Esophagus squamous epithelium (tissue), 4 donors: ENCODE measurements at regions not wholly inside any gene's neighbourhood (a gene's known extent, or its start where the extent isn't known, plus 50 kb on each side); places are given as distances from the start of the nearest gene placed in this dataset.

Experiments
- CTCF ChIP-seq, 6 experiments: fragments of 450-650 bp in 4 of 6; fragments of 200-600 bp in 2 of 6; sonication (generic) in 2 of 6; IDR thresholded peaks; one replicate each; pipeline ENCODE4 v1.5.1; 2016 to 2019; ENCODE audit warnings: antibody characterized with exemption in 6 of 6, mild to moderate bottlenecking in 4 of 6, moderate library complexity in 4 of 6
- POLR2A ChIP-seq, 4 donors: fragments of 450-650 bp; IDR thresholded peaks; one replicate each; pipeline ENCODE4 v1.6.1; 2017; ENCODE audit warnings: antibody characterized with exemption in 4 of 4, mild to moderate bottlenecking in 4 of 4, moderate library complexity in 3 of 4

- TF ChIP-seq CTCF (IDR thresholded peaks at IDR 0.05) (no peak), POLR2A (IDR thresholded peaks at IDR 0.05) (no peak)
Observed at GRCh38 chr1:29839726-29840125, 603.4 kb downstream of the PTPRU start.
